ENCODE measurements at regions not wholly inside any gene's neighbourhood (a gene's known extent, or its start where the extent isn't known, plus 50 kb on each side); places are given as distances from the start of the nearest gene placed in this dataset.

DNA sequence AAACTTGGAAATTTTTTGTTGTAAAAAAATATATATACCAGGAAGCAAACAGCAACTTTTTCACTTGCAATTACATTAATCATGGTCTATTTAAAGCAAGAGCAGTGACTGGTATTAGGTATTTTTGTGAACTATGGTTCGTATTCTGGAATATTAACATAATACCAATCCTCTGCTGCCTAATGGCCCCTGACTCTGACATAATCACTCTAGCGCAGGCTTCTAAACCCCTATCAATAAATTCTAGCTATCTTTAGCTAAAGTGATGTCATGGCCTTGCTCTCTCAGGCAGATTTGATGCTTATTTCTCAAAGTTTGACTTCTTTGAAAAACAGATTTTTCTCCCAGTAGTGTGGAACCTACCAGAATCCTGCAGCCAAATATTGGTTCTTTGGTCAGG lies 808.3 kb downstream of the VGLL3 start:
- Histone ChIP-seq H3K4me1 (ENCODE audit: control insufficient read depth, insufficient read depth, low read length) (no peaks in the 10 kb centered on the region), H3K27ac (ENCODE audit: control insufficient read depth, insufficient read depth) (no peak overlapping the region), H4K20me1 (ENCODE audit: control insufficient read depth, insufficient read depth) (no peaks in the 10 kb centered on the region), H2AFZ (ENCODE audit: control insufficient read depth, low read depth, low read length) (no peak overlapping the region), H3K9ac (ENCODE audit: control insufficient read depth, insufficient read depth, low read length) (no peak overlapping the region), H3K4me3 (no peak overlapping the region), H3K79me2 (ENCODE audit: control insufficient read depth, insufficient read depth, low read length) (no peaks in the 10 kb centered on the region), H3K4me2 (ENCODE audit: control insufficient read depth, insufficient read depth) (no peak overlapping the region), H3K27me3 (replicated peaks in 1 of 2; ENCODE audit: control insufficient read depth in 2 of 2, insufficient read depth in 2 of 2, low read length in 1 of 2) (no peaks in the 10 kb centered on the region), H3K36me3 (ENCODE audit: control insufficient read depth in 2 of 2, insufficient read depth in 2 of 2, low read length in 1 of 2) (no peaks in the 10 kb centered on the region), H3K9me3 (replicated peaks; ENCODE audit: control insufficient read depth, insufficient read depth, low read length) (no peaks in the 10 kb centered on the region)
- intact Hi-C loops (cut with micrococcal nuclease; ENCODE audit: unreplicated experiment): no loop called here
- ChIA-PET RAD21 (ENCODE audit: unreplicated experiment) (no interaction called here), CTCF (no interaction called here), SMC1A (ENCODE audit: uncharacterized antibody, unreplicated experiment) (no interaction called here), POLR2A (no interaction called here)
- no peak for FAIRE-seq
- DNase-seq (ENCODE audit: low read depth, low spot score): no peak
- 0% methylated on average over 2 of the region's 2 CpGs for WGBS (ENCODE audit: insufficient coverage, insufficient replicate concordance, low lambda C conversion rate, missing lambda C conversion rate)
- no TSS peak for BruUV-seq (replicated peaks)
- in situ Hi-C loops (cut with MboI): no loop called here
- ATAC-seq: no peak
- TF ChIP-seq NRF1 (conservative IDR thresholded peaks at IDR 0.05; ENCODE audit: low read depth, low read length): no peak
- TF ChIP-seq NFYA (IDR thresholded peaks at IDR 0.05; ENCODE audit: borderline replicate concordance, low read depth, low read length): no peak
- TF ChIP-seq, protein P1, sequence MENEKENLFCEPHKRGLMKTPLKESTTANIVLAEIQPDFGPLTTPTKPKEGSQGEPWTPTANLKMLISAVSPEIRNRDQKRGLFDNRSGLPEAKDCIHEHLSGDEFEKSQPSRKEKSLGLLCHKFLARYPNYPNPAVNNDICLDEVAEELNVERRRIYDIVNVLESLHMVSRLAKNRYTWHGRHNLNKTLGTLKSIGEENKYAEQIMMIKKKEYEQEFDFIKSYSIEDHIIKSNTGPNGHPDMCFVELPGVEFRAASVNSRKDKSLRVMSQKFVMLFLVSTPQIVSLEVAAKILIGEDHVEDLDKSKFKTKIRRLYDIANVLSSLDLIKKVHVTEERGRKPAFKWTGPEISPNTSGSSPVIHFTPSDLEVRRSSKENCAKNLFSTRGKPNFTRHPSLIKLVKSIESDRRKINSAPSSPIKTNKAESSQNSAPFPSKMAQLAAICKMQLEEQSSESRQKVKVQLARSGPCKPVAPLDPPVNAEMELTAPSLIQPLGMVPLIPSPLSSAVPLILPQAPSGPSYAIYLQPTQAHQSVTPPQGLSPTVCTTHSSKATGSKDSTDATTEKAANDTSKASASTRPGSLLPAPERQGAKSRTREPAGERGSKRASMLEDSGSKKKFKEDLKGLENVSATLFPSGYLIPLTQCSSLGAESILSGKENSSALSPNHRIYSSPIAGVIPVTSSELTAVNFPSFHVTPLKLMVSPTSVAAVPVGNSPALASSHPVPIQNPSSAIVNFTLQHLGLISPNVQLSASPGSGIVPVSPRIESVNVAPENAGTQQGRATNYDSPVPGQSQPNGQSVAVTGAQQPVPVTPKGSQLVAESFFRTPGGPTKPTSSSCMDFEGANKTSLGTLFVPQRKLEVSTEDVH (IDR thresholded peaks at IDR 0.05; ENCODE audit: low read depth, partially characterized antibody): no peak
- TF ChIP-seq SMAD5 (IDR thresholded peaks at IDR 0.05; ENCODE audit: low read depth): no peak
- no peak for TF ChIP-seq CEBPB (IDR thresholded peaks at IDR 0.05; ENCODE audit: borderline replicate concordance in 1 of 2, low read depth in 2 of 2, low read length in 2 of 2)
- TF ChIP-seq, protein P2, sequence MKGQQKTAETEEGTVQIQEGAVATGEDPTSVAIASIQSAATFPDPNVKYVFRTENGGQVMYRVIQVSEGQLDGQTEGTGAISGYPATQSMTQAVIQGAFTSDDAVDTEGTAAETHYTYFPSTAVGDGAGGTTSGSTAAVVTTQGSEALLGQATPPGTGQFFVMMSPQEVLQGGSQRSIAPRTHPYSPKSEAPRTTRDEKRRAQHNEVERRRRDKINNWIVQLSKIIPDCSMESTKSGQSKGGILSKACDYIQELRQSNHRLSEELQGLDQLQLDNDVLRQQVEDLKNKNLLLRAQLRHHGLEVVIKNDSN (IDR thresholded peaks at IDR 0.05; ENCODE audit: borderline replicate concordance, extremely low read length, insufficient read depth, low read depth, low read length): no peak
- no peak for TF ChIP-seq CBX3 (IDR thresholded peaks at IDR 0.05; ENCODE audit: borderline replicate concordance, low read depth)
- TF ChIP-seq, protein P3, sequence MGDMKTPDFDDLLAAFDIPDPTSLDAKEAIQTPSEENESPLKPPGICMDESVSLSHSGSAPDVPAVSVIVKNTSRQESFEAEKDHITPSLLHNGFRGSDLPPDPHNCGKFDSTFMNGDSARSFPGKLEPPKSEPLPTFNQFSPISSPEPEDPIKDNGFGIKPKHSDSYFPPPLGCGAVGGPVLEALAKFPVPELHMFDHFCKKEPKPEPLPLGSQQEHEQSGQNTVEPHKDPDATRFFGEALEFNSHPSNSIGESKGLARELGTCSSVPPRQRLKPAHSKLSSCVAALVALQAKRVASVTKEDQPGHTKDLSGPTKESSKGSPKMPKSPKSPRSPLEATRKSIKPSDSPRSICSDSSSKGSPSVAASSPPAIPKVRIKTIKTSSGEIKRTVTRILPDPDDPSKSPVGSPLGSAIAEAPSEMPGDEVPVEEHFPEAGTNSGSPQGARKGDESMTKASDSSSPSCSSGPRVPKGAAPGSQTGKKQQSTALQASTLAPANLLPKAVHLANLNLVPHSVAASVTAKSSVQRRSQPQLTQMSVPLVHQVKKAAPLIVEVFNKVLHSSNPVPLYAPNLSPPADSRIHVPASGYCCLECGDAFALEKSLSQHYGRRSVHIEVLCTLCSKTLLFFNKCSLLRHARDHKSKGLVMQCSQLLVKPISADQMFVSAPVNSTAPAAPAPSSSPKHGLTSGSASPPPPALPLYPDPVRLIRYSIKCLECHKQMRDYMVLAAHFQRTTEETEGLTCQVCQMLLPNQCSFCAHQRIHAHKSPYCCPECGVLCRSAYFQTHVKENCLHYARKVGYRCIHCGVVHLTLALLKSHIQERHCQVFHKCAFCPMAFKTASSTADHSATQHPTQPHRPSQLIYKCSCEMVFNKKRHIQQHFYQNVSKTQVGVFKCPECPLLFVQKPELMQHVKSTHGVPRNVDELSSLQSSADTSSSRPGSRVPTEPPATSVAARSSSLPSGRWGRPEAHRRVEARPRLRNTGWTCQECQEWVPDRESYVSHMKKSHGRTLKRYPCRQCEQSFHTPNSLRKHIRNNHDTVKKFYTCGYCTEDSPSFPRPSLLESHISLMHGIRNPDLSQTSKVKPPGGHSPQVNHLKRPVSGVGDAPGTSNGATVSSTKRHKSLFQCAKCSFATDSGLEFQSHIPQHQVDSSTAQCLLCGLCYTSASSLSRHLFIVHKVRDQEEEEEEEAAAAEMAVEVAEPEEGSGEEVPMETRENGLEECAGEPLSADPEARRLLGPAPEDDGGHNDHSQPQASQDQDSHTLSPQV (IDR thresholded peaks at IDR 0.05): no peak
- TF ChIP-seq TAF1 (IDR thresholded peaks at IDR 0.05; ENCODE audit: borderline replicate concordance, low read depth, low read length): no peak
- TF ChIP-seq GATAD2B (conservative IDR thresholded peaks at IDR 0.05; ENCODE audit: low read depth): no peak
- no peak for TF ChIP-seq PML (IDR thresholded peaks at IDR 0.05; ENCODE audit: low read length)
- TF ChIP-seq SREBF1 (IDR thresholded peaks at IDR 0.05; ENCODE audit: low read length): no peak
- TF ChIP-seq STAT1 (conservative IDR thresholded peaks at IDR 0.05): no peak
- no peak for TF ChIP-seq NR2C1 (IDR thresholded peaks at IDR 0.05)
- no peak for TF ChIP-seq SUPT20H (IDR thresholded peaks at IDR 0.05; ENCODE audit: borderline replicate concordance, control insufficient read depth, low read depth, low read length)
- TF ChIP-seq, protein P4, sequence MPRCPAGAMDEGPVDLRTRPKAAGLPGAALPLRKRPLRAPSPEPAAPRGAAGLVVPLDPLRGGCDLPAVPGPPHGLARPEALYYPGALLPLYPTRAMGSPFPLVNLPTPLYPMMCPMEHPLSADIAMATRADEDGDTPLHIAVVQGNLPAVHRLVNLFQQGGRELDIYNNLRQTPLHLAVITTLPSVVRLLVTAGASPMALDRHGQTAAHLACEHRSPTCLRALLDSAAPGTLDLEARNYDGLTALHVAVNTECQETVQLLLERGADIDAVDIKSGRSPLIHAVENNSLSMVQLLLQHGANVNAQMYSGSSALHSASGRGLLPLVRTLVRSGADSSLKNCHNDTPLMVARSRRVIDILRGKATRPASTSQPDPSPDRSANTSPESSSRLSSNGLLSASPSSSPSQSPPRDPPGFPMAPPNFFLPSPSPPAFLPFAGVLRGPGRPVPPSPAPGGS (IDR thresholded peaks at IDR 0.05; ENCODE audit: borderline replicate concordance, insufficient read depth, low read depth, low read length, poor library complexity, severe bottlenecking): no peak
- no peak for TF ChIP-seq SIX5 (IDR thresholded peaks at IDR 0.05; ENCODE audit: low read depth, low read length, severe bottlenecking)
